ENCODE measurements at regions not wholly inside any gene's neighbourhood (a gene's known extent, or its start where the extent isn't known, plus 50 kb on each side); places are given as distances from the start of the nearest gene placed in this dataset.

DNA sequence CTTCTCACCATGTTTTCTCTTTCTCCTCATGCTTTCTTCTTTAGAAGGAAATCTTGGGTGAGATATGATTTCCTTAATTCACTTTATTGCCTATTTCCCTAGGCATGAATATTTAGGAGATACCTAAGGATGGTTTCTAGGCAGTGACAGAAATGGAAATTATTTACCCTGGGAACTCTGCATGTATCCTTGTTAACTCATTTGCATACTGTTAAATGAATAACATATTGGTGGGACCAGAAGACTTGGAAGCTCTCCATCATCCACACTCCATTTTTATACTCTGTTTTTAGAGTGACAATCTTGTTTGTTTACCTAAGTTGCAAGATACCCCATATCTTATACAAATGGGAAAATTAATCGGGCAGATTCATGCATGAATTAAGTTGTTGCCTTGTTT lies 285.7 kb downstream of the RNF144B start:
- ChIA-PET POLR2A (no interaction called here), CTCF (no interaction called here)
- TF ChIP-seq, protein P1, sequence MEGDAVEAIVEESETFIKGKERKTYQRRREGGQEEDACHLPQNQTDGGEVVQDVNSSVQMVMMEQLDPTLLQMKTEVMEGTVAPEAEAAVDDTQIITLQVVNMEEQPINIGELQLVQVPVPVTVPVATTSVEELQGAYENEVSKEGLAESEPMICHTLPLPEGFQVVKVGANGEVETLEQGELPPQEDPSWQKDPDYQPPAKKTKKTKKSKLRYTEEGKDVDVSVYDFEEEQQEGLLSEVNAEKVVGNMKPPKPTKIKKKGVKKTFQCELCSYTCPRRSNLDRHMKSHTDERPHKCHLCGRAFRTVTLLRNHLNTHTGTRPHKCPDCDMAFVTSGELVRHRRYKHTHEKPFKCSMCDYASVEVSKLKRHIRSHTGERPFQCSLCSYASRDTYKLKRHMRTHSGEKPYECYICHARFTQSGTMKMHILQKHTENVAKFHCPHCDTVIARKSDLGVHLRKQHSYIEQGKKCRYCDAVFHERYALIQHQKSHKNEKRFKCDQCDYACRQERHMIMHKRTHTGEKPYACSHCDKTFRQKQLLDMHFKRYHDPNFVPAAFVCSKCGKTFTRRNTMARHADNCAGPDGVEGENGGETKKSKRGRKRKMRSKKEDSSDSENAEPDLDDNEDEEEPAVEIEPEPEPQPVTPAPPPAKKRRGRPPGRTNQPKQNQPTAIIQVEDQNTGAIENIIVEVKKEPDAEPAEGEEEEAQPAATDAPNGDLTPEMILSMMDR (IDR thresholded peaks at IDR 0.05; ENCODE audit: control extremely low read depth, extremely low read depth, low read depth, missing control alignments) = no peak
- no peak for DNase-seq (ENCODE audit: extremely low spot score)

DNA sequence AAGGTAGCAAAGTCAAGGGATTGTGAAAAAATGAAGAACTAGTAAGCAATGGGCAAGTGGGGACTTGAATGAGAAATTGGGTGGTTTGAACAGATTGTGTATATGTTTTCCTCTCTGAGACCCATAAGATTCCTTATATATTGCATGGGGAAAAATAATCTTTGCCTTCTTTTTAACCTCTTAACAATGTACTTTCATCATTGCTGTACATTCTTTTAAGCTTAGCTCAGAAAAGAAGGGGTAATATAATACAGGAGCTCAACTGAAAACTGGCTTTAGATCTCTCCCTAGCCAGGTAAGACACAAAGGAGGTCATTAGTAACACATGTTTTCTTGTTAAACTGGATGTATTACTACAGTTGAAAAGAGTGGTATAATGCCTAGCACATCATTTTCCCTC lies 287.2 kb downstream of the RNF144B start:
- TF ChIP-seq, protein P1 (IDR thresholded peaks at IDR 0.05; ENCODE audit: control extremely low read depth, extremely low read depth, low read depth, missing control alignments) = no peak
- no peak for DNase-seq (ENCODE audit: extremely low spot score)
- POLR2A ChIA-PET = no interaction called here
- CTCF ChIA-PET = interaction anchor here (2.6 kb wide), 1 partner anchor 10 kb away, joined by 10 read pairs; no protein-coding TSS in a partner anchor

DNA sequence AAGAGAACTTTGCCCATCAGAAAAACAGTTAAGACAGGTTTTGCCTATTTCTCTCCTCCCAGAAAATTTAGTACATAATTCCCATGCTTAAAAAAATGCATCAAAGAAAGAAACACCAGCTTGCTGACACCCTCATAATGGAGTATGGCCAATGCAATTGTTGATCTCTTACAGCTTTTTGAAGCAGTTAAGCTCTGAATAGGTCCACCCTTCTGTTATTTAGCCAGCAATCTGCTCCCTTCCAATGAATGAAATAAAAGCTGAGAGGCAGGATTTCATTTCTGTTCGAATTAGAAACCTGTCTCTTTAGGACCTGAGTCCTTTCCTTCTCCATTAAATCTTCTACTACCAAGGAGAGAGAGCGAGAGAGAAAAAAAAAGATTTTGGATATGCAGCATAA lies 288.7 kb downstream of the RNF144B start:
- ChIA-PET CTCF (interaction anchor here (2.6 kb wide), 1 partner anchor 11 kb away, joined by 10 read pairs; no protein-coding TSS in a partner anchor), POLR2A (no interaction called here)
- DNase-seq (ENCODE audit: extremely low spot score) = no peak
- TF ChIP-seq, protein P1 (IDR thresholded peaks at IDR 0.05; ENCODE audit: control extremely low read depth, extremely low read depth, low read depth, missing control alignments) = no peak

DNA sequence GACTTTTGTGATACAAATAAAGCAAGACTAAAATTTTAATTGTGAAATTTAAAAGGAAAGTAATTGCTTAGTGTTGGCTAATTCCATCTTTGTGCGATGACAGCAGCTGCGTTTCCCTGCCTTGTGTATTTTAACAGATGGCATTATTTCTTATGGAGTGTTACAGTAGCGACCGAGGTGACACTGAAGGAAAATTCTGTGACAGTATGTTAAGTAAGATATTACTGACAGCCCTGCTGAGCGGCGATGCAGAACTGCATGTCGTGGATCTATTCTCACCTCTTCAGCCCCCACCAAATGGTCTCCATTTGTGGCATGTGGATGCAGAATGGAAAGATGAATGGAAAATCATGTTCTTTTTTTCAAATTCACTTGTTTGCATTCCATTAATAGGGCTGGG lies 289.4 kb downstream of the RNF144B start:
- ChIA-PET CTCF (interaction anchor here (1.5 kb wide), 1 partner anchor 9 kb away, joined by 3 read pairs; no protein-coding TSS in a partner anchor), POLR2A (no interaction called here)
- TF ChIP-seq, protein P1 (IDR thresholded peaks at IDR 0.05; ENCODE audit: control extremely low read depth, extremely low read depth, low read depth, missing control alignments) = no peak
- DNase-seq (ENCODE audit: extremely low spot score) = no peak

DNA sequence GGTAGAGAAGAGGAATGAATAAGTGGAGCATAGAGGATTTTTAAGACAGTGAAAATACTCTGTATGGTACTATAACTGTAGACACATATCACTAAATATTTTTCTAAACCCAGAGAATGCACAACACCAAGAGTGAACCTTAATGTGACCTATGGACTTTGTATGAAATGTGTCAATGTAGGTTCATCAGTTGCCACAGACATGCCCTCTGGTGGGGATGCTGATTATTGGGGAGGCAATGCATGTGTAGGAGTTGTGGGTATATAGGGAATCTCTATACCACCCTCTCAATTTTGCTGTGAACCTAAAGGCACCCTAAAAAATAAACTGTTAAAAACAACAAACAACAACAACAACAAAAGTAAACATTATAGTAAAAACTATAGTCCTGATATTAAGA lies 293.7 kb downstream of the RNF144B start:
- no peak for DNase-seq (ENCODE audit: extremely low spot score)
- POLR2A ChIA-PET = no interaction called here
- TF ChIP-seq, protein P1 (IDR thresholded peaks at IDR 0.05; ENCODE audit: control extremely low read depth, extremely low read depth, low read depth, missing control alignments) = no peak
- CTCF ChIA-PET = interaction anchor here (1.3 kb wide), 1 partner anchor 13 kb away, joined by 4 read pairs; no protein-coding TSS in a partner anchor

DNA sequence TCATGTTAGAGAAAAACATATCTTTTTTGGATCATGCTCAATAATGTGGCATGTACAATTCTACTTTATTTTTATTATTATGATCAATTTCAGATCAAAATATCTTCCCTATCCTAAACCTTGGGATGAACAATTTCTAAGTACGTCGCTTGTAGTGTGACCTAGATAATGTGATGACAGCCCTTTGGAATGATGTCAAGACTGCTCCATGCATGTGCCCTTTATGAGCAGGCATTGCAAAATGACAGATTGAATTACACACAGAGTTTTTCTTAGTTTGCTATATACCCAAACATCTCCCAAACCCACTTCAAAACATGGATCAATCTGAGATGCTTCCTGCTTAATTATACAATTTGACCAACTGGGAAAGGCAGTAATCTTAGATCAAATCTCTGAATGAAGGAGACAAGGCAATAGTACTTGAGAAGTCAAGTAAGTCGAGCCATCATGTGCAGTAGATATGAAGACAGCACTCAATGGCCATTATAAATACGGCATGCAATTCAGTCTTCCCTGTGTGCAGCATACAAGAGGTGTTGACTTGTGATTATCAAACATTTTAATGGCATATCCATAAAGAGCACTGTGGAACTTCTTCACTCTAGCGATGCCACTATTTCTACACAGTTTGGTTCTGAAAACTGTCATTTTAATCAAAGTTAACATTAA lies 294.8 kb downstream of the RNF144B start:
- ChIA-PET POLR2A (no interaction called here), CTCF (no interaction called here)
- TF ChIP-seq, protein P1 (IDR thresholded peaks at IDR 0.05; ENCODE audit: control extremely low read depth, extremely low read depth, low read depth, missing control alignments) = no peak
- no peak for DNase-seq (ENCODE audit: extremely low spot score)
